ENCODE measurements at regions not wholly inside any gene's neighbourhood (a gene's known extent, or its start where the extent isn't known, plus 50 kb on each side); places are given as distances from the start of the nearest gene placed in this dataset.

- Histone ChIP-seq H3K4me3 (ENCODE audit: low read length) (no peak overlapping the region), H3K36me3 (ENCODE audit: control insufficient read depth, insufficient read depth, low read length) (no peaks in the 10 kb centered on the region), H3K27ac (ENCODE audit: low read length) (no peak overlapping the region), H3K4me1 (ENCODE audit: control insufficient read depth, insufficient read depth, low read length) (no peaks in the 10 kb centered on the region), H3K27me3 (ENCODE audit: control insufficient read depth, insufficient read depth, low read length) (no peaks in the 10 kb centered on the region), H3K9me3 (ENCODE audit: control insufficient read depth, insufficient read depth, low read length) (no peaks in the 10 kb centered on the region)
- no CpG with 5 or more reads among the region's 3 CpGs for WGBS (ENCODE audit: insufficient coverage, insufficient read length)
- no peak for DNase-seq (ENCODE audit: low read depth, low spot score)
These were observed 278.2 kb downstream of the CALCRL start for GRCh38 chr2:187169864-187170263.

GRCh38 chr2:187168720-187169713, 279.0 kb downstream of the CALCRL start:
- DNase-seq (ENCODE audit: low read depth, low spot score): no peak
- H3K27ac ChIP-seq (ENCODE audit: low read length): no peak overlapping the region
- H3K9me3 ChIP-seq (ENCODE audit: control insufficient read depth, insufficient read depth, low read length): no peaks in the 10 kb centered on the region
- no peak overlapping the region for H3K4me3 ChIP-seq (ENCODE audit: low read length)
- no peaks in the 10 kb centered on the region for H3K4me1 ChIP-seq (ENCODE audit: control insufficient read depth, insufficient read depth, low read length)
- WGBS (ENCODE audit: insufficient coverage, insufficient read length): no CpG with 5 or more reads among the region's 4 CpGs
- H3K36me3 ChIP-seq (ENCODE audit: control insufficient read depth, insufficient read depth, low read length): no peaks in the 10 kb centered on the region
- no peaks in the 10 kb centered on the region for H3K27me3 ChIP-seq (ENCODE audit: control insufficient read depth, insufficient read depth, low read length)

GRCh38 chr2:187167491-187167890, 280.6 kb downstream of the CALCRL start:
- no CpG with 5 or more reads among the region's 4 CpGs for WGBS (ENCODE audit: insufficient coverage, insufficient read length)
- no peaks in the 10 kb centered on the region for H3K27me3 ChIP-seq (ENCODE audit: control insufficient read depth, insufficient read depth, low read length)
- no peaks in the 10 kb centered on the region for H3K9me3 ChIP-seq (ENCODE audit: control insufficient read depth, insufficient read depth, low read length)
- no peaks in the 10 kb centered on the region for H3K36me3 ChIP-seq (ENCODE audit: control insufficient read depth, insufficient read depth, low read length)
- no peak for DNase-seq (ENCODE audit: low read depth, low spot score)
- H3K4me1 ChIP-seq (ENCODE audit: control insufficient read depth, insufficient read depth, low read length): no peaks in the 10 kb centered on the region
- H3K4me3 ChIP-seq (ENCODE audit: low read length): no peak overlapping the region
- no peak overlapping the region for H3K27ac ChIP-seq (ENCODE audit: low read length)

- no peaks in the 10 kb centered on the region for H3K36me3 ChIP-seq (ENCODE audit: control insufficient read depth, insufficient read depth, low read length)
- H3K4me3 ChIP-seq (ENCODE audit: low read length): no peak overlapping the region
- no peaks in the 10 kb centered on the region for H3K9me3 ChIP-seq (ENCODE audit: control insufficient read depth, insufficient read depth, low read length)
- no peak overlapping the region for H3K27ac ChIP-seq (ENCODE audit: low read length)
- no peak for DNase-seq (ENCODE audit: low read depth, low spot score)
- H3K27me3 ChIP-seq (ENCODE audit: control insufficient read depth, insufficient read depth, low read length): no peaks in the 10 kb centered on the region
- no peaks in the 10 kb centered on the region for H3K4me1 ChIP-seq (ENCODE audit: control insufficient read depth, insufficient read depth, low read length)
- no CpG with 5 or more reads among the region's 1 CpG for whole genome bisulfite sequencing (ENCODE audit: insufficient coverage, insufficient read length)
These were observed 282.0 kb downstream of the CALCRL start for GRCh38 chr2:187165936-187166610.

GRCh38 chr2:187158452-187158851, 289.6 kb downstream of the CALCRL start:
- Histone ChIP-seq H3K9me3 (ENCODE audit: control insufficient read depth, insufficient read depth, low read length) (no peaks in the 10 kb centered on the region; the same call in 1 of the 2 replicates), H3K4me1 (ENCODE audit: control insufficient read depth, insufficient read depth, low read length) (no peaks in the 10 kb centered on the region), H3K4me3 (ENCODE audit: low read length) (no peak overlapping the region), H3K27me3 (ENCODE audit: control insufficient read depth, insufficient read depth, low read length) (no peaks in the 10 kb centered on the region), H3K27ac (ENCODE audit: low read length) (no peak overlapping the region), H3K36me3 (ENCODE audit: control insufficient read depth, insufficient read depth, low read length) (no peaks in the 10 kb centered on the region)
- DNase-seq (ENCODE audit: low read depth, low spot score): no peak
- WGBS (ENCODE audit: insufficient coverage, insufficient read length): no CpG with 5 or more reads among the region's 3 CpGs

- no peak overlapping the region for H3K27ac ChIP-seq (ENCODE audit: low read length)
- no peak for DNase-seq (ENCODE audit: low read depth, low spot score)
- no peaks in the 10 kb centered on the region for H3K36me3 ChIP-seq (ENCODE audit: control insufficient read depth, insufficient read depth, low read length)
- no peaks in the 10 kb centered on the region for H3K27me3 ChIP-seq (ENCODE audit: control insufficient read depth, insufficient read depth, low read length)
- H3K4me3 ChIP-seq (ENCODE audit: low read length): no peak overlapping the region
- H3K9me3 ChIP-seq (ENCODE audit: control insufficient read depth, insufficient read depth, low read length): no peaks in the 10 kb centered on the region; the same call in 1 of the 2 replicates
- WGBS (ENCODE audit: insufficient coverage, insufficient read length): no CpG with 5 or more reads among the region's 2 CpGs
- H3K4me1 ChIP-seq (ENCODE audit: control insufficient read depth, insufficient read depth, low read length): no peaks in the 10 kb centered on the region
These were observed 291.0 kb downstream of the CALCRL start for GRCh38 chr2:187157046-187157445.

- Histone ChIP-seq H3K4me1 (ENCODE audit: control insufficient read depth, insufficient read depth, low read length) (no peaks in the 10 kb centered on the region), H3K4me3 (ENCODE audit: low read length) (no peak overlapping the region), H3K9me3 (ENCODE audit: control insufficient read depth, insufficient read depth, low read length) (no peaks in the 10 kb centered on the region; the same call in 1 of the 2 replicates), H3K27me3 (ENCODE audit: control insufficient read depth, insufficient read depth, low read length) (no peaks in the 10 kb centered on the region), H3K27ac (ENCODE audit: low read length) (no peak overlapping the region), H3K36me3 (ENCODE audit: control insufficient read depth, insufficient read depth, low read length) (no peaks in the 10 kb centered on the region)
- DNase-seq (ENCODE audit: low read depth, low spot score): no peak
- WGBS (ENCODE audit: insufficient coverage, insufficient read length): no CpG with 5 or more reads among the region's 1 CpG
These were observed 292.6 kb downstream of the CALCRL start for GRCh38 chr2:187155476-187155875.

GRCh38 chr2:187150670-187151069, 297.4 kb downstream of the CALCRL start:
- Histone ChIP-seq H3K4me1 (ENCODE audit: control insufficient read depth, insufficient read depth, low read length) (no peaks in the 10 kb centered on the region), H3K36me3 (ENCODE audit: control insufficient read depth, insufficient read depth, low read length) (no peaks in the 10 kb centered on the region), H3K9me3 (ENCODE audit: control insufficient read depth, insufficient read depth, low read length) (no peaks in the 10 kb centered on the region), H3K4me3 (ENCODE audit: low read length) (no peak overlapping the region), H3K27ac (ENCODE audit: low read length) (no peak overlapping the region), H3K27me3 (ENCODE audit: control insufficient read depth, insufficient read depth, low read length) (no peaks in the 10 kb centered on the region)
- WGBS (ENCODE audit: insufficient coverage, insufficient read length): no CpG with 5 or more reads among the region's 3 CpGs
- DNase-seq (ENCODE audit: low read depth, low spot score): no peak

GRCh38 chr2:187148059-187148714, 299.2 kb upstream of the ZSWIM2 start:
- no peaks in the 10 kb centered on the region for H3K9me3 ChIP-seq (ENCODE audit: control insufficient read depth, insufficient read depth, low read length)
- H3K27ac ChIP-seq (ENCODE audit: low read length): no peak overlapping the region
- H3K4me3 ChIP-seq (ENCODE audit: low read length): no peak overlapping the region
- H3K4me1 ChIP-seq (ENCODE audit: control insufficient read depth, insufficient read depth, low read length): no peaks in the 10 kb centered on the region
- H3K36me3 ChIP-seq (ENCODE audit: control insufficient read depth, insufficient read depth, low read length): no peaks in the 10 kb centered on the region
- no CpG with 5 or more reads among the region's 2 CpGs for WGBS (ENCODE audit: insufficient coverage, insufficient read length)
- no peak for DNase-seq (ENCODE audit: low read depth, low spot score)
- no peaks in the 10 kb centered on the region for H3K27me3 ChIP-seq (ENCODE audit: control insufficient read depth, insufficient read depth, low read length)

- no peaks in the 10 kb centered on the region for H3K9me3 ChIP-seq (ENCODE audit: control insufficient read depth, insufficient read depth, low read length)
- DNase-seq (ENCODE audit: low read depth, low spot score): no peak
- H3K36me3 ChIP-seq (ENCODE audit: control insufficient read depth, insufficient read depth, low read length): no peaks in the 10 kb centered on the region
- no peak overlapping the region for H3K27ac ChIP-seq (ENCODE audit: low read length)
- H3K4me3 ChIP-seq (ENCODE audit: low read length): no peak overlapping the region
- no peaks in the 10 kb centered on the region for H3K27me3 ChIP-seq (ENCODE audit: control insufficient read depth, insufficient read depth, low read length)
- H3K4me1 ChIP-seq (ENCODE audit: control insufficient read depth, insufficient read depth, low read length): no peaks in the 10 kb centered on the region
- no CpG with 5 or more reads among the region's 3 CpGs for WGBS (ENCODE audit: insufficient coverage, insufficient read length)
These were observed 294.6 kb upstream of the ZSWIM2 start for GRCh38 chr2:187143537-187143936.

Data from iPS DF 6.9 (cell line).